Fibroblast of pulmonary artery (primary cell): ENCODE measurements at regions not wholly inside any gene's neighbourhood (a gene's known extent, or its start where the extent isn't known, plus 50 kb on each side); places are given as distances from the start of the nearest gene placed in this dataset.
"Not testable (repeated sequence)": the region's sequence is repeated elsewhere in the genome, so short reads cannot be mapped to it uniquely, and the experiment has no call there.

Source experiments
- DNase-seq: peaks from one replicate; pipeline ENCODE4 v3.0.0-alpha.2; 2010; ENCODE audit warnings: low read depth
- H3K4me3 ChIP-seq: replicated peaks from 2 replicates; pipeline ENCODE4 v1.5.1; 2011; ENCODE audit warnings: low read depth, mild to moderate bottlenecking, control low read depth, low read length, moderate library complexity
- CTCF ChIP-seq: IDR thresholded peaks from 2 replicates; pipeline ENCODE4 v1.5.1; 2011; ENCODE audit warnings: mild to moderate bottlenecking, control low read depth, low read length, inconsistent platforms; ENCODE audit errors: missing control alignments

DNA sequence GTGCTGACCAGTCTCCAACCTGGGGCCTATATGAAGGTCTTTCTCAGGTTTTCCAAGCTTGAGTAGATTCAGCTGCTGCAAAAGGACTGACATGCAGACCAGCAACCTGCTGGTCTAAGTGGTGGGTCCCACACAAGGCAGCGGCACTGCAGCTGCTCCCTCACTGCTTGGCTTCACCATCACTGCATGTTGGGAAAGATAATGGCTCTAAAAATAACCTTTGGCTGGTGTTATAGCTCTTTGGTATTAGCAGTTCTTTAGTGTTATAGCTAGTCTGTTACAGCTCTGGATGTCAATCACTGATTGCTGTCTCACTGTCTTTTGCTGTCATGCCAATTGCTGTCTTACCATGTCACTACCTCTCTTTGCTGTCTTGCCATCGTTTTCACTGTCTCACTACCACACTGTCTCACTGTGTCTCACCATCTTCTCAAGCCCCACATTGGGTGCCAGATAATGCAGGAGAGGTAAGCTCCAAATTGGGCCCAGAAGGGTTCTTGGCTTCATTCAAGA lies 726.4 kb downstream of the TENT5A start:
- no peak for TF ChIP-seq CTCF
- DNase-seq = no peak
- H3K4me3 ChIP-seq = no peak overlapping the region

GRCh38 chr6:81023709-81024108 lies 728.8 kb downstream of the TENT5A start:
- no peak for TF ChIP-seq CTCF
- no peak for DNase-seq
- no peak overlapping the region for H3K4me3 ChIP-seq

GRCh38 chr6:81023007-81023582 lies 729.4 kb downstream of the TENT5A start:
- peak; percentile 1 for DNase-seq
- H3K4me3 ChIP-seq = no peak overlapping the region

GRCh38 chr6:81017586-81017985 lies 734.9 kb downstream of the TENT5A start:
- not testable (repeated sequence) for H3K4me3 ChIP-seq, DNase-seq

More at GRCh38 chr6:81023007-81023582, 729.4 kb downstream of the TENT5A start:
- TF ChIP-seq CTCF = no peak

GRCh38 chr6:81003894-81004293 lies 748.6 kb downstream of the TENT5A start:
- H3K4me3 ChIP-seq = no peak overlapping the region
- no peak for DNase-seq
- TF ChIP-seq CTCF = no peak

GRCh38 chr6:81003156-81003555 lies 749.3 kb downstream of the TENT5A start:
- peak; percentile 65 for DNase-seq
- H3K4me3 ChIP-seq = no peak overlapping the region
- no peak for TF ChIP-seq CTCF

DNA sequence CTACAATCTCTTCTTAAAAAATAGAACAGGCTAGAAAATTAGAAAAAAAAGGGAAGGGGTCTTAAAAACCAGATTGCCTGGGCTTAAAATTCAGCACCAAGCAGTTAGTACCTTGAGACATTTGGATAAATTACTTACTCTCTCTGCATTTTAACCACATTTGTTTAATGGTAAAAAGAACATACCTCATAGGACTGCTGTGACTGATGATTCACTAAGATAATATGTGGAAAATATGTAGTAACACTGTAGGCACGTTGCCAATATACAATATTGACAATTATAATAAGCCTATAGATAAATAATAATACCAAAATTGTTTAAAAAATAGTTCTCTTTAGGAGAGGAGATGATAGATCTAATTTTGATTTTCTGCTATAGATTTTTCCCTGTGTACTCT lies 750.4 kb downstream of the TENT5A start:
- TF ChIP-seq CTCF = no peak
- H3K4me3 ChIP-seq = no peak overlapping the region
- peak; percentile 43 for DNase-seq
